Panc1 (cell line): ENCODE measurements at regions not wholly inside any gene's neighbourhood (a gene's known extent, or its start where the extent isn't known, plus 50 kb on each side); places are given as distances from the start of the nearest gene placed in this dataset.

ENCODE experiments used
- POLR2AphosphoS5 ChIP-seq: IDR thresholded peaks from 2 replicates; pipeline ENCODE4 v1.6.1; 2012; ENCODE audit warnings: mild to moderate bottlenecking, low read depth, low read length, moderate library complexity
- SIN3A ChIP-seq: IDR thresholded peaks from 2 replicates; pipeline ENCODE4 v1.6.1; 2012; ENCODE audit warnings: low read depth, mild to moderate bottlenecking, low read length, moderate library complexity, borderline replicate concordance; ENCODE audit not compliant: insufficient read depth
- TF ChIP-seq, protein P1 (sequence below): fragments of 450-650 bp; IDR thresholded peaks from 2 replicates; pipeline ENCODE4 v1.5.1; 2017; ENCODE audit warnings: mild to moderate bottlenecking
- TF ChIP-seq, protein P2 (sequence below), 2 experiments: IDR thresholded peaks; 2 replicates each; pipeline ENCODE4 v1.6.1; 2011 to 2012; ENCODE audit warnings: low read depth in 2 of 2, control low read depth in 1 of 2, low read length in 1 of 2, mild to moderate bottlenecking in 1 of 2, moderate library complexity in 1 of 2; ENCODE audit not compliant: insufficient read depth in 1 of 2

DNA sequence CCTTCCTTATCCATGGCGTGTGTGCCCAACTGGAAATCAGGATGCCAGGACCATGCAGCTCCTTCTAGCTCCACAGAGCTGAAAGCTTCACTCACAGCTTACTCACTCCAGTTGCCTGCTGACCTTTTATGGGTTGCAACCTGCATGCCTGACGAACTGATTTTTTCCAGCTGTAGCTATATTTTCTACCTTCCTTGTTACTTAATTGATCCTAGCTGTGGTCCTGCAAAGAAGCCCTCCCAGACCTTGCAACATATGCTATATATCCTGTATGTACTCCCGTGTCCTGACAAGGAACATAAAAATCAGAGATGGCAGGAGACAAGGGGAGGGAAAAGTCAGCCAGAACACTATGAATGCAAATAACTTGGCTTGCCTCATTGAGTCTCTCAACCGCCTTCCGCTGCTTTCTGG is 135.3 kb upstream of the LDB2 start:
- TF ChIP-seq, protein P1, sequence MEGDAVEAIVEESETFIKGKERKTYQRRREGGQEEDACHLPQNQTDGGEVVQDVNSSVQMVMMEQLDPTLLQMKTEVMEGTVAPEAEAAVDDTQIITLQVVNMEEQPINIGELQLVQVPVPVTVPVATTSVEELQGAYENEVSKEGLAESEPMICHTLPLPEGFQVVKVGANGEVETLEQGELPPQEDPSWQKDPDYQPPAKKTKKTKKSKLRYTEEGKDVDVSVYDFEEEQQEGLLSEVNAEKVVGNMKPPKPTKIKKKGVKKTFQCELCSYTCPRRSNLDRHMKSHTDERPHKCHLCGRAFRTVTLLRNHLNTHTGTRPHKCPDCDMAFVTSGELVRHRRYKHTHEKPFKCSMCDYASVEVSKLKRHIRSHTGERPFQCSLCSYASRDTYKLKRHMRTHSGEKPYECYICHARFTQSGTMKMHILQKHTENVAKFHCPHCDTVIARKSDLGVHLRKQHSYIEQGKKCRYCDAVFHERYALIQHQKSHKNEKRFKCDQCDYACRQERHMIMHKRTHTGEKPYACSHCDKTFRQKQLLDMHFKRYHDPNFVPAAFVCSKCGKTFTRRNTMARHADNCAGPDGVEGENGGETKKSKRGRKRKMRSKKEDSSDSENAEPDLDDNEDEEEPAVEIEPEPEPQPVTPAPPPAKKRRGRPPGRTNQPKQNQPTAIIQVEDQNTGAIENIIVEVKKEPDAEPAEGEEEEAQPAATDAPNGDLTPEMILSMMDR, result no peak
- no peak for TF ChIP-seq POLR2AphosphoS5
- TF ChIP-seq SIN3A, result no peak
- TF ChIP-seq, protein P2, sequence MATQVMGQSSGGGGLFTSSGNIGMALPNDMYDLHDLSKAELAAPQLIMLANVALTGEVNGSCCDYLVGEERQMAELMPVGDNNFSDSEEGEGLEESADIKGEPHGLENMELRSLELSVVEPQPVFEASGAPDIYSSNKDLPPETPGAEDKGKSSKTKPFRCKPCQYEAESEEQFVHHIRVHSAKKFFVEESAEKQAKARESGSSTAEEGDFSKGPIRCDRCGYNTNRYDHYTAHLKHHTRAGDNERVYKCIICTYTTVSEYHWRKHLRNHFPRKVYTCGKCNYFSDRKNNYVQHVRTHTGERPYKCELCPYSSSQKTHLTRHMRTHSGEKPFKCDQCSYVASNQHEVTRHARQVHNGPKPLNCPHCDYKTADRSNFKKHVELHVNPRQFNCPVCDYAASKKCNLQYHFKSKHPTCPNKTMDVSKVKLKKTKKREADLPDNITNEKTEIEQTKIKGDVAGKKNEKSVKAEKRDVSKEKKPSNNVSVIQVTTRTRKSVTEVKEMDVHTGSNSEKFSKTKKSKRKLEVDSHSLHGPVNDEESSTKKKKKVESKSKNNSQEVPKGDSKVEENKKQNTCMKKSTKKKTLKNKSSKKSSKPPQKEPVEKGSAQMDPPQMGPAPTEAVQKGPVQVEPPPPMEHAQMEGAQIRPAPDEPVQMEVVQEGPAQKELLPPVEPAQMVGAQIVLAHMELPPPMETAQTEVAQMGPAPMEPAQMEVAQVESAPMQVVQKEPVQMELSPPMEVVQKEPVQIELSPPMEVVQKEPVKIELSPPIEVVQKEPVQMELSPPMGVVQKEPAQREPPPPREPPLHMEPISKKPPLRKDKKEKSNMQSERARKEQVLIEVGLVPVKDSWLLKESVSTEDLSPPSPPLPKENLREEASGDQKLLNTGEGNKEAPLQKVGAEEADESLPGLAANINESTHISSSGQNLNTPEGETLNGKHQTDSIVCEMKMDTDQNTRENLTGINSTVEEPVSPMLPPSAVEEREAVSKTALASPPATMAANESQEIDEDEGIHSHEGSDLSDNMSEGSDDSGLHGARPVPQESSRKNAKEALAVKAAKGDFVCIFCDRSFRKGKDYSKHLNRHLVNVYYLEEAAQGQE (IDR thresholded peaks at IDR 0.05; ENCODE audit: insufficient read depth in 1 of 2, low read depth in 2 of 2, low read length in 1 of 2), result no peak
